CD8-positive, alpha-beta memory T cell (primary cell): ENCODE measurements at regions not wholly inside any gene's neighbourhood (a gene's known extent, or its start where the extent isn't known, plus 50 kb on each side); places are given as distances from the start of the nearest gene placed in this dataset.

Experiments used
- CTCF ChIA-PET: fragments of 350-600 bp; sonication (Branson Sonifier 250); formaldehyde crosslinking; loops from one replicate; lab custom pipeline; 2021; ENCODE audit warnings: antibody characterized with exemption; lab: Charles Lee
- POLR2A ChIA-PET: fragments of 350-600 bp; sonication (Branson Sonifier 250); formaldehyde crosslinking; loops from one replicate; lab custom pipeline; 2021; ENCODE audit warnings: antibody characterized with exemption; lab: Charles Lee
- DNase-seq, 5 donors: peaks; one replicate each; pipeline versions ENCODE4 v3.0.0 to v3.0.0-alpha.2; 2020 to 2022; ENCODE audit warnings: mixed read lengths in 1 of 5
- H3K27ac ChIP-seq: one replicate; pipeline ENCODE4 v1.7.0; 2013; ENCODE audit warnings: low read depth, mild to moderate bottlenecking, low read length, moderate library complexity
- H3K27me3 ChIP-seq: 2 replicates; pipeline ENCODE4 v1.7.0; 2013; ENCODE audit warnings: low read length, mild to moderate bottlenecking; ENCODE audit not compliant: insufficient read depth, poor library complexity, severe bottlenecking
- H3K36me3 ChIP-seq: 2 replicates; pipeline ENCODE4 v1.7.0; 2013; ENCODE audit warnings: mild to moderate bottlenecking, low read length, moderate library complexity; ENCODE audit not compliant: insufficient read depth
- H3K4me1 ChIP-seq: 2 replicates; pipeline ENCODE4 v1.7.0; 2013; ENCODE audit warnings: mild to moderate bottlenecking, low read length, moderate library complexity; ENCODE audit not compliant: insufficient read depth
- H3K4me3 ChIP-seq: 2 replicates; pipeline ENCODE4 v1.7.0; 2013; ENCODE audit warnings: mild to moderate bottlenecking, low read length
- H3K9me3 ChIP-seq: 2 replicates; pipeline ENCODE4 v1.7.0; 2013; ENCODE audit warnings: mild to moderate bottlenecking, low read length
- H3K27ac Mint-ChIP-seq, 8 donors: one replicate each; pipeline ENCODE4 v1.8.0; 2020 to 2021; ENCODE audit warnings: mixed read lengths in 8 of 8, mild to moderate bottlenecking in 6 of 8, inconsistent platforms in 3 of 8, moderate library complexity in 3 of 8
- H3K27me3 Mint-ChIP-seq, 2 donors: one replicate each; pipeline ENCODE4 v1.8.0; 2020 to 2021; ENCODE audit warnings: mixed read lengths in 2 of 2, mild to moderate bottlenecking in 1 of 2, moderate library complexity in 1 of 2
- H3K36me3 Mint-ChIP-seq, 3 donors: one replicate each; pipeline ENCODE4 v1.8.0; 2020 to 2021; ENCODE audit warnings: mixed read lengths in 3 of 3, inconsistent platforms in 1 of 3, mild to moderate bottlenecking in 1 of 3
- H3K4me1 Mint-ChIP-seq, 3 donors: one replicate each; pipeline ENCODE4 v1.8.0; 2020 to 2021; ENCODE audit warnings: mixed read lengths in 3 of 3, inconsistent platforms in 1 of 3, mild to moderate bottlenecking in 1 of 3
- H3K4me3 Mint-ChIP-seq, 7 donors: one replicate each; pipeline ENCODE4 v1.8.0; 2020 to 2021; ENCODE audit warnings: mixed read lengths in 7 of 7, mild to moderate bottlenecking in 6 of 7, moderate library complexity in 4 of 7, inconsistent platforms in 2 of 7
- H3K9me3 Mint-ChIP-seq, 5 donors: one replicate each; pipeline ENCODE4 v1.8.0; 2020 to 2022; ENCODE audit warnings: mixed read lengths in 5 of 5, mild to moderate bottlenecking in 3 of 5, moderate library complexity in 2 of 5, inconsistent platforms in 1 of 5

DNA sequence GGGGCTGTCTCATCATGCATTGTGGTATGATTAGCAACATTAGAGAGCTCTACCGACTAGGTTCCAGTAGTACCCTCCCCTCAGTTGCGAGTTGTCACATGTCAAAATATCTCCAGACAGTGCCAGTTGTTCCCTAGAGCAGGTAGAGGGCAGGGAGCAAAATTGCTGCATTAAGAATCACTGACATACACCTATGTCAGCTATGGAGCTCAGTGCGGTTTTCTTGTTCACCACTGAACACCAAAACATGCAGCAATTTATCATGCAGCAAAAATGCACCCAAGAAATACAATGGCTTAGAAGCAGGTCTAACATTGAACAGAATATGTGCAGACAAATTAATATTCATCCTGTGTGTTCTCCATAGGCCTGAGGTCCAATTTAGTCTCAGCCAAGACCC lies 186.9 kb upstream of the STARD13 start:
- H3K36me3 Mint-ChIP-seq, result peaks cover 0 to 1% (median under 1%) of the 10 kb centered on the region in 3 donors
- Histone ChIP-seq H3K27me3 (no peaks in the 10 kb centered on the region), H3K4me3 (no peak overlapping the region), H3K9me3 (no peaks in the 10 kb centered on the region), H3K27ac (no peak overlapping the region), H3K4me1 (no peaks in the 10 kb centered on the region), H3K36me3 (no peaks in the 10 kb centered on the region)
- H3K9me3 Mint-ChIP-seq, result peaks cover 6 to 19% (median 11%) of the 10 kb centered on the region in 5 donors
- no peak overlapping the region for H3K27ac Mint-ChIP-seq
- no peak for DNase-seq
- ChIA-PET CTCF (no interaction called here), POLR2A (no interaction called here)
- peaks cover 4 to 17% of the 10 kb centered on the region in 2 donors for H3K27me3 Mint-ChIP-seq
- H3K4me1 Mint-ChIP-seq, result no peaks in the 10 kb centered on the region
- no peak overlapping the region for H3K4me3 Mint-ChIP-seq

DNA sequence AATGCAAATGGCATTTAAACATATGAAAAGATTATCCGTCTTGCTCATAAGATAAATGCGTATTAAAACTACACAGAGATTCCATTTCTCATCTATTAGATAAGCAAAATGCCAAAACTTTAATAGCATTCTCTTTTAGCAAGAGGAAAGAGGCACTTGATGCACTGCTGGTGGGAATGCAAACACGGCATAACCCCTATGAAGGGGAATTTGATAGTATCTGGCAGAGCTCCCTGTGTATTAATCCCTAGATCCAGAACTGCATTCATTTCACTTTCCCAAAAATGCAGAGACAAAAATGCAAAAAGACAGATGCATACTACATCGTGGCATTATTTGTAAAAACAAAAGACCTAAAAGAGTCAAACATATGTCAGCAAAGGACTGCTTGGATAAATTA lies 193.6 kb upstream of the STARD13 start:
- ChIA-PET CTCF (no interaction called here), POLR2A (no interaction called here)
- H3K4me1 Mint-ChIP-seq, result no peaks in the 10 kb centered on the region

DNA sequence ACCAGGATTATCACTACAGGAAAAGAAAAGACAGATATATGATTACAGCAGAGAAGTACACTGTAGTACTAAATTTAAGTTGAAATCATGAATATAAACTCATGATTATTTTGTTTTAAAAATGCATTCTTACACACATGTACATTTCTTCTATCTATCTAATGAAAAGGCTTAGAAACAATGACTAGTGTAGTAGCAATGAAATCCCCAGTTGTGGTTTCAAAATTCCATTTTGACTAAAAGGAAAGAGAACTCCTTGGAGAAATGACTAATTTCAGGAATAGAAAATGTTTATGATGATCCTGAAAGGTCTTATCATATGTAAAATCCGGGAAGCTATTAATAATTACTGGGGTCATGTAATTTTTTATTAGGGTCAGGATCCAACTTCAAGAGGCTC lies 195.0 kb upstream of the STARD13 start:
- peaks cover 0 to 13% (median 4%) of the 10 kb centered on the region in 3 donors for H3K36me3 Mint-ChIP-seq
- peaks cover 17 to 27% (median 23%) of the 10 kb centered on the region in 5 donors for H3K9me3 Mint-ChIP-seq

More for the DNA sequence above, 193.6 kb upstream of the STARD13 start:
- Mint-ChIP-seq H3K4me3 (no peak overlapping the region), H3K27me3 (peaks cover 14 to 36% of the 10 kb centered on the region in 2 donors), H3K27ac (no peak overlapping the region), H3K36me3 (peaks cover 0 to 13% (median 4%) of the 10 kb centered on the region in 3 donors), H3K9me3 (peaks cover 13 to 26% (median 16%) of the 10 kb centered on the region in 5 donors)
- DNase-seq, result no peak
- no peaks in the 10 kb centered on the region for H3K9me3 ChIP-seq
- H3K27ac ChIP-seq, result no peak overlapping the region
- no peaks in the 10 kb centered on the region for H3K36me3 ChIP-seq
- H3K4me1 ChIP-seq, result no peaks in the 10 kb centered on the region
- no peak overlapping the region for H3K4me3 ChIP-seq
- H3K27me3 ChIP-seq, result no peaks in the 10 kb centered on the region

DNA sequence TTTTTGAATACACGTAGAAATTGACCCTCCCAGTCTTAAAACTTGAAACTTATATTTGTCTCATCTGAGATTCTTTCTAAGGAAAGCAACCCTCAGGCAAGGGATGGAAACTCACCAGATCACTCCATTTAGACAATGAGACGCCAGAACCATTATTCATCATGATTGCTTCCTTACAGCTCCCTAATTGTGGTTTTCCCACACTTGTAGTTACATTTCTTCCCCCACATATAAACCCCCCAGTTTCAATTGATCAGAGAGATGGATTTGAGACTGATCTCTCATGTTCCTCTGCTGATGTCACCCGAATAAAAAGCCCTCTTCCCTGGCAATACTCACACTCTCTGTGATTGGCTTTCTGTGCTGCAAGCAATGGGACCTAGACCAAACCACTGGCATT lies 197.9 kb upstream of the STARD13 start:
- peaks cover 4 to 7% (median 5%) of the 10 kb centered on the region in 3 donors for H3K4me1 Mint-ChIP-seq
- ChIA-PET POLR2A (no interaction called here), CTCF (no interaction called here)
- Histone ChIP-seq H3K27ac (no peak overlapping the region), H3K36me3 (no peaks in the 10 kb centered on the region), H3K9me3 (no peaks in the 10 kb centered on the region), H3K27me3 (no peaks in the 10 kb centered on the region), H3K4me1 (no peaks in the 10 kb centered on the region), H3K4me3 (no peak overlapping the region)
- peaks cover 4 to 15% (median 7%) of the 10 kb centered on the region in 5 donors for H3K9me3 Mint-ChIP-seq
- H3K4me3 Mint-ChIP-seq, result no peak overlapping the region
- H3K27me3 Mint-ChIP-seq, result peaks cover 10 to 32% of the 10 kb centered on the region in 2 donors
- H3K27ac Mint-ChIP-seq, result no peak overlapping the region
- peaks cover 0 to 6% (median 0%) of the 10 kb centered on the region in 3 donors for H3K36me3 Mint-ChIP-seq
- DNase-seq, result no peak

More for the DNA sequence above, 195.0 kb upstream of the STARD13 start:
- DNase-seq, result no peak
- Histone ChIP-seq H3K36me3 (no peaks in the 10 kb centered on the region), H3K4me3 (no peak overlapping the region), H3K4me1 (no peaks in the 10 kb centered on the region), H3K9me3 (no peaks in the 10 kb centered on the region), H3K27ac (no peak overlapping the region), H3K27me3 (no peaks in the 10 kb centered on the region)
- CTCF ChIA-PET, result no interaction called here
- Mint-ChIP-seq H3K27me3 (peaks cover 14 to 36% of the 10 kb centered on the region in 2 donors), H3K4me3 (no peak overlapping the region), H3K4me1 (no peaks in the 10 kb centered on the region), H3K27ac (no peak overlapping the region)
- POLR2A ChIA-PET, result no interaction called here

DNA sequence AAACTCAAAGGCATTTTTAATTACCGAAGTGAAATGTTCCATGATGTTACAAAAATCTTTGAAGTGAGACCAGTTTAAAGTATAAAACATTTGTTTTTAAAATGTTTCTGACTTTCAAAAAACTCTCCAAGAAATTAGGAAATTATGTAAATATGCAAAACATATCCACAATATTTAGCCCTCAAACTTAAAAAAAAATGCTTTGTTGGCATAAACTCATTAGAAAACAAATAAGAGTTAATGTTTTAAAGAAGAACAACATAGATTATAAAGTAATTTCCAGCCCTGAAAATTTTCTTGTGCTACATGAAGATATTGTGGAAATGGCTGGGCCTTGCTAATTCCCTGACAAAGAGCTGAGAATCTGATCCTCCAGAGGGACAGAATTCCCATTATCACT lies 199.7 kb upstream of the STARD13 start:
- Mint-ChIP-seq H3K27me3 (peaks cover 3 to 28% of the 10 kb centered on the region in 2 donors), H3K9me3 (peaks cover 4 to 12% (median 7%) of the 10 kb centered on the region in 5 donors), H3K4me1 (peaks cover 4 to 7% (median 5%) of the 10 kb centered on the region in 3 donors), H3K27ac (no peak overlapping the region), H3K36me3 (peaks cover 0 to 3% (median 0%) of the 10 kb centered on the region in 3 donors), H3K4me3 (no peak overlapping the region)
- no peaks in the 10 kb centered on the region for H3K27me3 ChIP-seq
- ChIA-PET POLR2A (no interaction called here), CTCF (no interaction called here)
- no peaks in the 10 kb centered on the region for H3K4me1 ChIP-seq
- H3K9me3 ChIP-seq, result no peaks in the 10 kb centered on the region
- H3K36me3 ChIP-seq, result no peaks in the 10 kb centered on the region
- H3K27ac ChIP-seq, result no peak overlapping the region
- no peak for DNase-seq
- H3K4me3 ChIP-seq, result no peak overlapping the region

DNA sequence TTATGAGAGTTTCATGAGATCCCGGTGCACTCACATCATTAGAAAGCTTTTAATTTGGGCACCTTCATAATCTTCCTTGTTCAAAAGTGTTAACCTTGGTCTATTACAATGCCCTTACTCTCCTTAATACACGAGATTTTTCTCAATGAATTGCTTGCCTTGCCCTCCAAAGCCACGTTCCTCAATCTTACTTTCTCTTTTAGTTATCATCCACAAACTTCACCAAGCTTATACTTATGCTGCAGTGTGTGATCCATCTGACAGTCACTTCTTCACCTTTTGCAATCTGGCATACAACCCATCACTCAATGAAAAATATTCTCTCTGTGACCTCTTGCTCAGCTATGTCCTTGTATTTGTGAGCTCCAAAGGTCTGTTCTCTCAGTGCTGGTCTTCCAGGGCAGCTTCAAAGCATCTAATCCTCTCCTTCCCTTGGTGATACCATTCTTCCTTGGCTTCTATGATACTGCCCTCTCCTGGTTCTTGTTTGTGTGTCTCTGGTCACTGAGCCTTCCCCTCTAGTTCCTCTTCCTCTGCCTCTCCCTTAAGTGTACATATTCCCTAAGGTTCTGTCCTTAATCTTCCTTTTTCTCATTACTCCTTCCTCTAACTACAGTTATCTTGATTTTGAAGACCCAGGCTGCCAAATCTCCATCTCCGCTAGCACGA lies 202.2 kb upstream of the STARD13 start:
- H3K9me3 ChIP-seq, result no peaks in the 10 kb centered on the region
- no peak overlapping the region for H3K4me3 Mint-ChIP-seq
- H3K4me1 Mint-ChIP-seq, result peaks cover 4 to 7% (median 5%) of the 10 kb centered on the region in 3 donors
- no peak overlapping the region for H3K27ac ChIP-seq
- H3K27me3 Mint-ChIP-seq, result peaks cover 3 to 32% of the 10 kb centered on the region in 2 donors
- POLR2A ChIA-PET, result no interaction called here
- peaks cover 0 to 7% (median 0%) of the 10 kb centered on the region in 3 donors for H3K36me3 Mint-ChIP-seq
- peak overlapping the region in 1 of 8 donors; percentile 10 for H3K27ac Mint-ChIP-seq
- H3K4me3 ChIP-seq, result no peak overlapping the region
- no peak for DNase-seq
- no peaks in the 10 kb centered on the region for H3K4me1 ChIP-seq
- CTCF ChIA-PET, result interaction anchor here (0.7 kb wide), 1 partner anchor 236 kb away, joined by 3 read pairs; no protein-coding TSS in a partner anchor
- H3K27me3 ChIP-seq, result no peaks in the 10 kb centered on the region
- H3K36me3 ChIP-seq, result no peaks in the 10 kb centered on the region
- peaks cover 4 to 9% (median 7%) of the 10 kb centered on the region in 5 donors for H3K9me3 Mint-ChIP-seq

DNA sequence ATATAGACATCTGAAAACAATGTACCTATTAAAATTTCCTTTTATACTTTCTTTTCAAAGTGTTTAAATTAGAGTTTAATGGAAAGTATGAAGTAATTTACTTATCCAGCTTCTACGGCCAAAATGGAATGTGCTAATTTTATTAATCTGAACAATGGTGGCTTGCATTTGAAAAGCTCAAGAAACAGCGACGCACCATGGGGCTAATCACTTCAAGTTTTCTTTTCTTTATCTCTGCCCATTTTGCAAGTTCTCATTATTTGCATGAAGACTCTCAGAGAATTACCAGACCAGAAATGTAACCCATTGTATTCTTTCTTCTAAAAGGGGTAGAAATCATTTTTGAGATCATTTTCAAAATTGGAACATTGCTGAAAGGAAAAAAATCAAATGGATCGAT lies 204.0 kb upstream of the STARD13 start:
- H3K27me3 Mint-ChIP-seq, result peaks cover 3 to 28% of the 10 kb centered on the region in 2 donors

DNA sequence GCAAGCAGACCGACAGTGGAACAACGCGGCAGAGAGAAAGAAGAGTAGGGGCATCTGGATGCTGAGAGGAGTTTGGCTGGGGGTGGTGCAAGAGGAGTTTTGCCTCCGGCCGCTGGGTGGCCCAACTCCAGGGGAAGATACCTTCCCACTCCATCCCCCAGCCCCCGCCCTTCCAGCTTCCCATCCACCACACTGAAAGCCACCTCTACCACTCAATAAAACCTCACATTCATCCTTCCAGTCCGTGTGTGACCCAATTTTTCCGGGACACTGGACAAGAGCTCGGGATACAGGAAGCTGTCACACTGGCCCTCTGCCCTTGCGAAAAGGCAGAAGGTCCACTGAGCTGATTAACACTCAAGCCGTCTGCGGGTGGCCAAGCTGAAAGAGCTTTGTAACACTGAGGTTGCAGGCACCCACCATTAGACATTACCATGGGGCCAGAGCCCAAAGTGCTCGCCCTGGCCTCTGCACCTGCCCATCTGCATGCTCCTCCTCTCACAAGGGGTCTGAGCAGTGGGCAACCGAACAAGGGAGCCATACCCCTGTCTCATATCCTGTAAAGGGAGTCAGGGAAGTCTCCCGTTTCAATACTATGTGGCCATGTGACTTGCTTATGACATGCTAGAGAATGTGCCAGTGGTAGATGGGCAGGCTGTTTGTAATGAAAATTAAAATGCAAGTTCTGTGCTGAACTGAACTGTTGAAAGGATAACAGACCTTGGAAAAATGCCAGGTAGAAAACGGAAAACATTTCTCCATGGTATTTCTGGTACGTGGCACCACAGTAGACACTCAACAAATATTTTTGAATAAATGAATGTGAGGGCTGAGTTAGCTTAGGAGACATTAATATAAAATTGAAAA lies 205.1 kb upstream of the STARD13 start:
- Histone ChIP-seq H3K4me1 (no peaks in the 10 kb centered on the region), H3K4me3 (no peak overlapping the region), H3K27ac (no peak overlapping the region), H3K36me3 (no peaks in the 10 kb centered on the region), H3K27me3 (no peaks in the 10 kb centered on the region), H3K9me3 (no peaks in the 10 kb centered on the region)
- Mint-ChIP-seq H3K9me3 (no peaks in the 10 kb centered on the region), H3K4me3 (no peak overlapping the region), H3K36me3 (peaks cover 0 to 4% (median 2%) of the 10 kb centered on the region in 3 donors), H3K4me1 (peaks cover 4 to 7% (median 5%) of the 10 kb centered on the region in 3 donors), H3K27me3 (peaks cover 3 to 31% of the 10 kb centered on the region in 2 donors), H3K27ac (no peak overlapping the region)
- DNase-seq, result no peak
- ChIA-PET POLR2A (no interaction called here), CTCF (no interaction called here)

More for the DNA sequence above, 204.0 kb upstream of the STARD13 start:
- H3K27ac ChIP-seq, result no peak overlapping the region
- H3K27me3 ChIP-seq, result no peaks in the 10 kb centered on the region
- no peak overlapping the region for H3K4me3 Mint-ChIP-seq
- H3K36me3 Mint-ChIP-seq, result peaks cover 0 to 4% (median 0%) of the 10 kb centered on the region in 3 donors
- no peaks in the 10 kb centered on the region for H3K36me3 ChIP-seq
- no peaks in the 10 kb centered on the region for H3K9me3 ChIP-seq
- CTCF ChIA-PET, result no interaction called here
- POLR2A ChIA-PET, result no interaction called here
- no peak overlapping the region for H3K27ac Mint-ChIP-seq
- peaks cover 3% of the 10 kb centered on the region in 5 donors for H3K9me3 Mint-ChIP-seq
- no peaks in the 10 kb centered on the region for H3K4me1 ChIP-seq
- DNase-seq, result no peak
- H3K4me3 ChIP-seq, result no peak overlapping the region
- H3K4me1 Mint-ChIP-seq, result peaks cover 4 to 7% (median 5%) of the 10 kb centered on the region in 3 donors
